ENCODE measurements at regions not wholly inside any gene's neighbourhood (a gene's known extent, or its start where the extent isn't known, plus 50 kb on each side); places are given as distances from the start of the nearest gene placed in this dataset.

GRCh38 chr9:89878687-89879086 is 273.9 kb downstream of the GADD45G start:
- H3K4me3 Mint-ChIP-seq: no peak overlapping the region
- no peak for TF ChIP-seq CTCF (IDR thresholded peaks at IDR 0.05)
- WGBS (ENCODE audit: insufficient coverage): 88% methylated on average over 6 of the region's 6 CpGs
- H4K20me1 ChIP-seq (ENCODE audit: insufficient read depth, low read length): no peaks in the 10 kb centered on the region
- no peaks in the 10 kb centered on the region for H3K9me3 Mint-ChIP-seq
- DNase-seq: no peak
- no peak overlapping the region for H3K4me2 ChIP-seq (replicated peaks; ENCODE audit: extremely low read depth, low read length, poor library complexity, severe bottlenecking)
- no peaks in the 10 kb centered on the region for H3K27me3 ChIP-seq (ENCODE audit: control insufficient read depth in 2 of 2, insufficient read depth in 2 of 2, low read length in 2 of 2)
- no peak overlapping the region for H2AFZ ChIP-seq (ENCODE audit: insufficient read depth, low read depth, low read length, poor library complexity, severe bottlenecking)
- H3K4me1 Mint-ChIP-seq: no peaks in the 10 kb centered on the region
- H3K27ac ChIP-seq (ENCODE audit: low read depth in 1 of 2, low read length in 2 of 2): no peak overlapping the region
- no peaks in the 10 kb centered on the region for H3K4me1 ChIP-seq (ENCODE audit: control insufficient read depth in 1 of 2, insufficient read depth in 2 of 2, low read length in 2 of 2)
- intact Hi-C loops (cut with micrococcal nuclease): no loop called here
- no peaks in the 10 kb centered on the region for H3K36me3 Mint-ChIP-seq
- H3K4me3 ChIP-seq (replicated peaks in 1 of 3; ENCODE audit: low read depth in 2 of 3, low read length in 3 of 3): no peak overlapping the region
- H3K9ac ChIP-seq (ENCODE audit: insufficient read depth, low read length, poor library complexity, severe bottlenecking): no peak overlapping the region
- no peaks in the 10 kb centered on the region for H3K79me2 ChIP-seq (ENCODE audit: insufficient read depth, low read length)
- no peaks in the 10 kb centered on the region for H3K36me3 ChIP-seq (replicated peaks in 1 of 2; ENCODE audit: control insufficient read depth in 1 of 2, insufficient read depth in 2 of 2, low read length in 2 of 2)
- H3K27ac Mint-ChIP-seq: no peak overlapping the region
- peaks cover 0 to 2% (median 2%) of the 10 kb centered on the region in 3 donors for H3K27me3 Mint-ChIP-seq (ENCODE audit: low read depth in 3 of 3)
- H3K9me3 ChIP-seq (replicated peaks in 1 of 2; ENCODE audit: control insufficient read depth in 1 of 2, insufficient read depth in 1 of 2, low read length in 2 of 2): no peaks in the 10 kb centered on the region

- WGBS (ENCODE audit: insufficient coverage): no CpG with 5 or more reads among the region's 6 CpGs
- Histone ChIP-seq H3K36me3 (replicated peaks in 1 of 2; ENCODE audit: control insufficient read depth in 1 of 2, insufficient read depth in 2 of 2, low read length in 2 of 2) (no peaks in the 10 kb centered on the region), H3K9me3 (replicated peaks in 1 of 2; ENCODE audit: control insufficient read depth in 1 of 2, insufficient read depth in 1 of 2, low read length in 2 of 2) (no peaks in the 10 kb centered on the region), H2AFZ (ENCODE audit: insufficient read depth, low read depth, low read length, poor library complexity, severe bottlenecking) (no peak overlapping the region), H3K4me1 (ENCODE audit: control insufficient read depth in 1 of 2, insufficient read depth in 2 of 2, low read length in 2 of 2) (no peaks in the 10 kb centered on the region), H3K4me2 (replicated peaks; ENCODE audit: extremely low read depth, low read length, poor library complexity, severe bottlenecking) (no peak overlapping the region), H3K9ac (ENCODE audit: insufficient read depth, low read length, poor library complexity, severe bottlenecking) (no peak overlapping the region), H4K20me1 (ENCODE audit: insufficient read depth, low read length) (no peaks in the 10 kb centered on the region), H3K4me3 (replicated peaks in 1 of 3; ENCODE audit: low read depth in 2 of 3, low read length in 3 of 3) (no peak overlapping the region), H3K27ac (ENCODE audit: low read depth in 1 of 2, low read length in 2 of 2) (no peak overlapping the region), H3K79me2 (ENCODE audit: insufficient read depth, low read length) (no peaks in the 10 kb centered on the region), H3K27me3 (ENCODE audit: control insufficient read depth in 2 of 2, insufficient read depth in 2 of 2, low read length in 2 of 2) (no peaks in the 10 kb centered on the region)
- no peaks in the 10 kb centered on the region for H3K36me3 Mint-ChIP-seq
- DNase-seq: no peak
- TF ChIP-seq CTCF (IDR thresholded peaks at IDR 0.05): no peak
- no peaks in the 10 kb centered on the region for H3K9me3 Mint-ChIP-seq
- no peak overlapping the region for H3K27ac Mint-ChIP-seq
- H3K27me3 Mint-ChIP-seq (ENCODE audit: low read depth in 3 of 3): peaks cover 0 to 2% (median 2%) of the 10 kb centered on the region in 3 donors
- no peaks in the 10 kb centered on the region for H3K4me1 Mint-ChIP-seq
- intact Hi-C loops (cut with micrococcal nuclease): no loop called here
- no peak overlapping the region for H3K4me3 Mint-ChIP-seq
Measured at GRCh38 chr9:89879276-89879675, 274.5 kb downstream of the GADD45G start.
